ENCODE measurements at regions not wholly inside any gene's neighbourhood (a gene's known extent, or its start where the extent isn't known, plus 50 kb on each side); places are given as distances from the start of the nearest gene placed in this dataset.

DNA sequence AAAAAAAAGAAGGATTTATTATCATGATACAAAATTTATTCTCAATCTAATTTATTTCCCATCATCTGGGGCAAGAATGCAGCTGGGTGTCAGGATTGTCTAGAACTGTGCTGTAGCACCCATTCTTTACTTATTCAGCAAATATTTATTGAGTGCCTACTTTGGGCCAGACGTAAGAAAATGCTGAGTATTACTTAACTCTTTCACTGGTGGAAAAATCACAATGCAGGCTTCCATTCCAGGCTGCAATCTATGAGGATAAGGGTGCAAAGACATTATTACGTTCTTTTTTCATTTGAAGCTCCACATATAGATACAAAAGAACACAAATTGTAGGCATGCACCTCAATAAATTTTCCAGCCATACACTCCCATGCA is 86.0 kb upstream of the CDKN3 start (continued):
- no peak for TF ChIP-seq CHD2 (IDR thresholded peaks at IDR 0.05; ENCODE audit: low read length)
- TF ChIP-seq RAD21 (IDR thresholded peaks at IDR 0.05 in 1 of 2, conservative IDR thresholded peaks at IDR 0.05 in 1 of 2; ENCODE audit: low read depth in 2 of 2, low read length in 2 of 2), result no peak
